K562 (cell line): ENCODE measurements at regions not wholly inside any gene's neighbourhood (a gene's known extent, or its start where the extent isn't known, plus 50 kb on each side); places are given as distances from the start of the nearest gene placed in this dataset.
A peak's percentile ranks its signal among the peaks of the same experiment; 100 is the strongest.

ENCODE experiments used
- ETV5 ChIP-seq: sonication (generic); formaldehyde crosslinking; IDR thresholded peaks from 2 replicates; pipeline ENCODE4 v1.4.0; 2020; ENCODE audit warnings: low read depth, mild to moderate bottlenecking, missing genetic modification reagents
- MEF2A ChIP-seq: IDR thresholded peaks from 2 replicates; pipeline ENCODE4 v1.6.1; 2011; ENCODE audit warnings: low read depth, mild to moderate bottlenecking, low read length, moderate library complexity; ENCODE audit not compliant: control insufficient read depth
- POLR3A ChIP-seq: IDR thresholded peaks from 2 replicates; pipeline ENCODE4 v1.6.1; 2011; ENCODE audit warnings: borderline replicate concordance, mild to moderate bottlenecking, moderate library complexity; ENCODE audit not compliant: insufficient read length, insufficient read depth; ENCODE audit errors: extremely low read depth
- SMAD4 ChIP-seq: fragments of 250-450 bp; sonication (Bioruptor Pico); conservative IDR thresholded peaks from 2 replicates; pipeline ENCODE4 v1.8.0; 2021; ENCODE audit warnings: inconsistent platforms, mild to moderate bottlenecking, moderate library complexity
- ZFPM2 ChIP-seq: fragments of 250-450 bp; sonication (Bioruptor Pico); IDR thresholded peaks from 2 replicates; pipeline ENCODE4 v1.5.1; 2022; ENCODE audit warnings: mild to moderate bottlenecking
- ZNF224 ChIP-seq: sonication (generic); formaldehyde crosslinking; IDR thresholded peaks from 2 replicates; pipeline ENCODE4 v1.8.0; 2022; ENCODE audit warnings: mild to moderate bottlenecking, missing genetic modification reagents
- ZNF644 ChIP-seq: fragments of 200-800 bp; sonication (Bioruptor generic); IDR thresholded peaks from 2 replicates; pipeline ENCODE4 v1.6.1; 2016; ENCODE audit warnings: low read depth, missing genetic modification characterization, missing compliant biosample characterization
- ZSCAN29 ChIP-seq: fragments of 450-650 bp; IDR thresholded peaks from 2 replicates; pipeline ENCODE4 v1.6.1; 2017
- TF ChIP-seq, protein P1 (sequence below), 2 experiments: fragments of 450-650 bp in 1 of 2; sonication (generic) in 1 of 2; formaldehyde crosslinking in 1 of 2; IDR thresholded peaks; 2 replicates each; pipeline versions ENCODE4 v1.7.1 to v1.9.0; 2016 to 2022; ENCODE audit warnings: inconsistent platforms in 1 of 2, mild to moderate bottlenecking in 1 of 2, missing genetic modification reagents in 1 of 2
- TF ChIP-seq, protein P2 (sequence below): fragments of 250-450 bp; sonication (Bioruptor Pico); IDR thresholded peaks from 2 replicates; pipeline ENCODE4 v1.5.0; 2022; ENCODE audit warnings: mild to moderate bottlenecking
- TF ChIP-seq, protein P3 (sequence below): fragments of 250-450 bp; sonication (Bioruptor Pico); IDR thresholded peaks from 2 replicates; pipeline ENCODE4 v1.8.0; 2022; ENCODE audit warnings: moderate library complexity, mild to moderate bottlenecking, inconsistent platforms
- TF ChIP-seq, protein P4 (sequence below): sonication (generic); formaldehyde crosslinking; IDR thresholded peaks from 2 replicates; pipeline ENCODE4 v1.8.1; 2022; ENCODE audit warnings: missing genetic modification reagents

DNA sequence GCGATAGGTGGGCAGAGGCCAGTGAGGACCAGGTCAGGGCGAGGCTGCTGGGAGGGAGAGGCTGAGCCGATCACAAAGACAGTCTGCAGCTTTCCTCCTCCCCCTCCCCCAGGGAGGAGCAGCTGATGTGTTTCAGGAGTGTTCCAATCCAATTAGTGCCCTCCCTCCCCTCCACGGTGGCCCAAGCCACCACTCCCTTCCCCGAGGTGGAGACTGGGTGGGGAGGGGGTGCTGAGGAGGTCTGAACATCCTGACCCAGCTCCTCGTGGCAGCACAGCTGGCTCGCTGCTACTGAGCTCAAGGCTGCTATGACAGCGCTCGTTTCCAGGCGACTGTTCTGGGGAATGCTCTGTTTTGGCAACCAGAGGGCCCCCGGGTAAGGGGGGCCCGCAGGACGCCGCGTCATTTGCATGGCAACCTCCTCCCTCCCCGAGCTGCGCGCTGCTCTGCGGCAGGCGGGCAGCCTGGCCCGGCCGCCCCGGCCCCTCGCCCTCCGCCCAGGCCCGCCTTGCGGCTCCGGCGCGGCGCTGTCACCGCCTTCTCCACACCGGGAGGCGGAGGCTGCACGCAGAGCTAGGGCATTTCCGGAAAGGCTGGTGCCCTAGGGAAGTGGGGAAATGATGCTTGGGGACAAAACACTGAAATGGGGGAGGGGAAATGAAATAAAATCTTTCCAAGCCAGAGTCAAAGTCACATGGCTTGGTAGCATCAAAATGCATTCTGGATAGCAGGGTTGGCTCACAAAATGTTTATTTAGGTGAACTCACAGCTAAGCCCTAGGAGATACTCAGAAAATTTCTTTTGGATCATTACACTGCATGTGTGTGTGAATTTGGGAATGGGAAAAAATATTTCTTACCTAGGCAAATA, 67.4 kb upstream of the PIM1 start (continued):
- TF ChIP-seq, protein P1, sequence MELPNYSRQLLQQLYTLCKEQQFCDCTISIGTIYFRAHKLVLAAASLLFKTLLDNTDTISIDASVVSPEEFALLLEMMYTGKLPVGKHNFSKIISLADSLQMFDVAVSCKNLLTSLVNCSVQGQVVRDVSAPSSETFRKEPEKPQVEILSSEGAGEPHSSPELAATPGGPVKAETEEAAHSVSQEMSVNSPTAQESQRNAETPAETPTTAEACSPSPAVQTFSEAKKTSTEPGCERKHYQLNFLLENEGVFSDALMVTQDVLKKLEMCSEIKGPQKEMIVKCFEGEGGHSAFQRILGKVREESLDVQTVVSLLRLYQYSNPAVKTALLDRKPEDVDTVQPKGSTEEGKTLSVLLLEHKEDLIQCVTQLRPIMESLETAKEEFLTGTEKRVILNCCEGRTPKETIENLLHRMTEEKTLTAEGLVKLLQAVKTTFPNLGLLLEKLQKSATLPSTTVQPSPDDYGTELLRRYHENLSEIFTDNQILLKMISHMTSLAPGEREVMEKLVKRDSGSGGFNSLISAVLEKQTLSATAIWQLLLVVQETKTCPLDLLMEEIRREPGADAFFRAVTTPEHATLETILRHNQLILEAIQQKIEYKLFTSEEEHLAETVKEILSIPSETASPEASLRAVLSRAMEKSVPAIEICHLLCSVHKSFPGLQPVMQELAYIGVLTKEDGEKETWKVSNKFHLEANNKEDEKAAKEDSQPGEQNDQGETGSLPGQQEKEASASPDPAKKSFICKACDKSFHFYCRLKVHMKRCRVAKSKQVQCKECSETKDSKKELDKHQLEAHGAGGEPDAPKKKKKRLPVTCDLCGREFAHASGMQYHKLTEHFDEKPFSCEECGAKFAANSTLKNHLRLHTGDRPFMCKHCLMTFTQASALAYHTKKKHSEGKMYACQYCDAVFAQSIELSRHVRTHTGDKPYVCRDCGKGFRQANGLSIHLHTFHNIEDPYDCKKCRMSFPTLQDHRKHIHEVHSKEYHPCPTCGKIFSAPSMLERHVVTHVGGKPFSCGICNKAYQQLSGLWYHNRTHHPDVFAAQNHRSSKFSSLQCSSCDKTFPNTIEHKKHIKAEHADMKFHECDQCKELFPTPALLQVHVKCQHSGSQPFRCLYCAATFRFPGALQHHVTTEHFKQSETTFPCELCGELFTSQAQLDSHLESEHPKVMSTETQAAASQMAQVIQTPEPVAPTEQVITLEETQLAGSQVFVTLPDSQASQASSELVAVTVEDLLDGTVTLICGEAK (IDR thresholded peaks at IDR 0.05): peak; percentile 37
- TF ChIP-seq, protein P1 (CRISPR knock-in tag; IDR thresholded peaks at IDR 0.05): no peak
- TF ChIP-seq, protein P2, sequence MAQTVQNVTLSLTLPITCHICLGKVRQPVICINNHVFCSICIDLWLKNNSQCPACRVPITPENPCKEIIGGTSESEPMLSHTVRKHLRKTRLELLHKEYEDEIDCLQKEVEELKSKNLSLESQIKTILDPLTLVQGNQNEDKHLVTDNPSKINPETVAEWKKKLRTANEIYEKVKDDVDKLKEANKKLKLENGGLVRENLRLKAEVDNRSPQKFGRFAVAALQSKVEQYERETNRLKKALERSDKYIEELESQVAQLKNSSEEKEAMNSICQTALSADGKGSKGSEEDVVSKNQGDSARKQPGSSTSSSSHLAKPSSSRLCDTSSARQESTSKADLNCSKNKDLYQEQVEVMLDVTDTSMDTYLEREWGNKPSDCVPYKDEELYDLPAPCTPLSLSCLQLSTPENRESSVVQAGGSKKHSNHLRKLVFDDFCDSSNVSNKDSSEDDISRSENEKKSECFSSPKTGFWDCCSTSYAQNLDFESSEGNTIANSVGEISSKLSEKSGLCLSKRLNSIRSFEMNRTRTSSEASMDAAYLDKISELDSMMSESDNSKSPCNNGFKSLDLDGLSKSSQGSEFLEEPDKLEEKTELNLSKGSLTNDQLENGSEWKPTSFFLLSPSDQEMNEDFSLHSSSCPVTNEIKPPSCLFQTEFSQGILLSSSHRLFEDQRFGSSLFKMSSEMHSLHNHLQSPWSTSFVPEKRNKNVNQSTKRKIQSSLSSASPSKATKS (CRISPR knock-in tag): no peak
- TF ChIP-seq ZNF644 (tag) (0 out of 2 replicates have a peak, but pooled peaks have one; percentile 6), SMAD4 (CRISPR knock-in tag) (peak; percentile 63), ZNF224 (CRISPR knock-in tag) (no peak), ZSCAN29 (no peak; the same call in 1 of the 2 replicates), ZFPM2 (CRISPR knock-in tag) (no peak), ETV5 (CRISPR knock-in tag) (no peak), MEF2A (no peak), POLR3A (no peak)
- TF ChIP-seq, protein P3, sequence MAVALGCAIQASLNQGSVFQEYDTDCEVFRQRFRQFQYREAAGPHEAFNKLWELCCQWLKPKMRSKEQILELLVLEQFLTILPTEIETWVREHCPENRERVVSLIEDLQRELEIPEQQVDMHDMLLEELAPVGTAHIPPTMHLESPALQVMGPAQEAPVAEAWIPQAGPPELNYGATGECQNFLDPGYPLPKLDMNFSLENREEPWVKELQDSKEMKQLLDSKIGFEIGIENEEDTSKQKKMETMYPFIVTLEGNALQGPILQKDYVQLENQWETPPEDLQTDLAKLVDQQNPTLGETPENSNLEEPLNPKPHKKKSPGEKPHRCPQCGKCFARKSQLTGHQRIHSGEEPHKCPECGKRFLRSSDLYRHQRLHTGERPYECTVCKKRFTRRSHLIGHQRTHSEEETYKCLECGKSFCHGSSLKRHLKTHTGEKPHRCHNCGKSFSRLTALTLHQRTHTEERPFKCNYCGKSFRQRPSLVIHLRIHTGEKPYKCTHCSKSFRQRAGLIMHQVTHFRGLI: no peak
- TF ChIP-seq, protein P4, sequence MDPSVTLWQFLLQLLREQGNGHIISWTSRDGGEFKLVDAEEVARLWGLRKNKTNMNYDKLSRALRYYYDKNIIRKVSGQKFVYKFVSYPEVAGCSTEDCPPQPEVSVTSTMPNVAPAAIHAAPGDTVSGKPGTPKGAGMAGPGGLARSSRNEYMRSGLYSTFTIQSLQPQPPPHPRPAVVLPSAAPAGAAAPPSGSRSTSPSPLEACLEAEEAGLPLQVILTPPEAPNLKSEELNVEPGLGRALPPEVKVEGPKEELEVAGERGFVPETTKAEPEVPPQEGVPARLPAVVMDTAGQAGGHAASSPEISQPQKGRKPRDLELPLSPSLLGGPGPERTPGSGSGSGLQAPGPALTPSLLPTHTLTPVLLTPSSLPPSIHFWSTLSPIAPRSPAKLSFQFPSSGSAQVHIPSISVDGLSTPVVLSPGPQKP: no peak
